BLaER1 (cell line): ENCODE measurements at regions not wholly inside any gene's neighbourhood (a gene's known extent, or its start where the extent isn't known, plus 50 kb on each side); places are given as distances from the start of the nearest gene placed in this dataset.

ENCODE experiments used
- H3K27ac ChIP-seq: shearing (Covaris generic); formaldehyde crosslinking; 2 replicates; pipeline ENCODE4 v1.8.1; 2022
- H3K27me3 ChIP-seq: shearing (Covaris generic); formaldehyde crosslinking; 2 replicates; pipeline ENCODE4 v1.8.1; 2022
- H3K36me3 ChIP-seq: shearing (Covaris generic); formaldehyde crosslinking; 2 replicates; pipeline ENCODE4 v1.8.1; 2022
- H3K4me1 ChIP-seq: shearing (Covaris generic); formaldehyde crosslinking; 2 replicates; pipeline ENCODE4 v1.8.1; 2022
- H3K4me2 ChIP-seq: shearing (Covaris generic); formaldehyde crosslinking; 2 replicates; pipeline ENCODE4 v1.8.1; 2022
- H3K4me3 ChIP-seq: shearing (Covaris generic); formaldehyde crosslinking; 2 replicates; pipeline ENCODE4 v1.8.1; 2022
- H3K9ac ChIP-seq: shearing (Covaris generic); formaldehyde crosslinking; 2 replicates; pipeline ENCODE4 v1.8.1; 2022
- H3K9me3 ChIP-seq: shearing (Covaris generic); formaldehyde crosslinking; 2 replicates; pipeline ENCODE4 v1.8.1; 2022
- H4K20me1 ChIP-seq: shearing (Covaris generic); formaldehyde crosslinking; 2 replicates; pipeline ENCODE4 v1.8.1; 2022
- Cebpa-rat ChIP-seq: shearing (Covaris generic); IDR thresholded peaks from 2 replicates; pipeline ENCODE4 v1.8.1; 2022

DNA sequence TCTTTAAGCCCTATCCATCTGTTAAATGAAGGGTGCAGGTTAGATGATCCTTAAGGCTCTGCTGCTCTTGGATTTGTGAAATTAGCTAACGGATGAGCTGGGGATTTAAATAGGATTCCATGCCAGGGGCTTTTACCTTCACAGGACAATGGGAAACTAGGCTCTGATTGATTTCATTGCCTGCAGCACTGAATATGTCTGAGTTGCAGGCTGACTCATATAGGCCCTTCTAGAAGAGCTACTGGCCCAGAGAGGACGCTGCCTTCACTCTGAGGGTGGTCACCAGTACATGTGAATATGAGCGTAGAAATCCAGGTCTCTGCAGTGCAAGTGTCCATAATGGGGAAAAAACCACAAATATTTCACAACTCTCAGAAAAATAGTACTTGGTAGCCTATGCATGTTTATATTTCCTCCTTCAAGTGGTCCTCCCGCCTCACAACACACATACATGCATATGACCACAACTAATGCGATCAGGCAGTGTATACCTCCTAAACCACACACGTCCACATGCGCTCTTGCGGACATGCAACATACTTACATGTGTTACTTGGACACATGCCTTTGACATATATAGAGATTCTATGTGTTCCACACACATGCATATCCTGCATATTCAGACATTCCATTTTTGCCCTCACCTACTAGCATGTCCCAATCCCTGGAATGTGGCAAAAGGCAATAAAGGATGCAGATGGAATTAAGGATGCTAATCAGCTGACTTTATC lies 233.8 kb upstream of the JUN start:
- TF ChIP-seq Cebpa-rat, result no peak
- no peaks in the 10 kb centered on the region for H3K36me3 ChIP-seq
- no peak overlapping the region for H3K27ac ChIP-seq
- H3K4me2 ChIP-seq, result no peak overlapping the region
- no peaks in the 10 kb centered on the region for H4K20me1 ChIP-seq
- no peaks in the 10 kb centered on the region for H3K27me3 ChIP-seq
- H3K9me3 ChIP-seq, result no peaks in the 10 kb centered on the region
- peaks cover 31% of the 10 kb centered on the region for H3K4me1 ChIP-seq
- no peak overlapping the region for H3K9ac ChIP-seq
- no peak overlapping the region for H3K4me3 ChIP-seq

- H3K4me2 ChIP-seq, result no peak overlapping the region
- H3K27me3 ChIP-seq, result no peaks in the 10 kb centered on the region
- peaks cover 26% of the 10 kb centered on the region for H3K4me1 ChIP-seq
- no peak overlapping the region for H3K9ac ChIP-seq
- no peaks in the 10 kb centered on the region for H3K36me3 ChIP-seq
- no peaks in the 10 kb centered on the region for H4K20me1 ChIP-seq
- no peaks in the 10 kb centered on the region for H3K9me3 ChIP-seq
- no peak for TF ChIP-seq Cebpa-rat
- no peak overlapping the region for H3K27ac ChIP-seq
- no peak overlapping the region for H3K4me3 ChIP-seq
Observed at GRCh38 chr1:59018446-59018845, 234.6 kb upstream of the JUN start.

DNA sequence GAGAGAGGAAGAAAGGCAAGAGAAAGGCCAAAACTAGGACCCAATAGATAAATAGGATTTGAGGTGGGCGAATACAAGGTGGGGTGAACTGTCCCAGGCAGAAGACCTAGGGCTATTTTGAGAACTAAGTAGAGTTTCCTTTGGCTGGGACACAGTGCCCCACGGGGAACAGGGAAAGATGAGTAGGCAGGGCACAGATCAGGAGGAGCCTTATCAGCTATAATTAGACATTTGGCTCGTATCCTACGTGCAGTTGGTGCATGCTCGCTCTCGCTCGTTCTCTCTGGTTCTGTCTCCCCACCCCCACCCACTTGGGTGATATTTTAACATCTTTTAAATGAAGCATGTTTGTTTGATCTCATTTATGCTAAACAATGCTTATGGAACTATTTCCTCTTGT lies 235.0 kb upstream of the JUN start:
- no peak for TF ChIP-seq Cebpa-rat
- Histone ChIP-seq H3K27me3 (no peaks in the 10 kb centered on the region), H3K4me2 (no peak overlapping the region), H3K9me3 (no peaks in the 10 kb centered on the region), H3K4me3 (no peak overlapping the region), H3K36me3 (no peaks in the 10 kb centered on the region), H4K20me1 (no peaks in the 10 kb centered on the region), H3K9ac (no peak overlapping the region), H3K27ac (no peak overlapping the region), H3K4me1 (peaks cover 23% of the 10 kb centered on the region)

DNA sequence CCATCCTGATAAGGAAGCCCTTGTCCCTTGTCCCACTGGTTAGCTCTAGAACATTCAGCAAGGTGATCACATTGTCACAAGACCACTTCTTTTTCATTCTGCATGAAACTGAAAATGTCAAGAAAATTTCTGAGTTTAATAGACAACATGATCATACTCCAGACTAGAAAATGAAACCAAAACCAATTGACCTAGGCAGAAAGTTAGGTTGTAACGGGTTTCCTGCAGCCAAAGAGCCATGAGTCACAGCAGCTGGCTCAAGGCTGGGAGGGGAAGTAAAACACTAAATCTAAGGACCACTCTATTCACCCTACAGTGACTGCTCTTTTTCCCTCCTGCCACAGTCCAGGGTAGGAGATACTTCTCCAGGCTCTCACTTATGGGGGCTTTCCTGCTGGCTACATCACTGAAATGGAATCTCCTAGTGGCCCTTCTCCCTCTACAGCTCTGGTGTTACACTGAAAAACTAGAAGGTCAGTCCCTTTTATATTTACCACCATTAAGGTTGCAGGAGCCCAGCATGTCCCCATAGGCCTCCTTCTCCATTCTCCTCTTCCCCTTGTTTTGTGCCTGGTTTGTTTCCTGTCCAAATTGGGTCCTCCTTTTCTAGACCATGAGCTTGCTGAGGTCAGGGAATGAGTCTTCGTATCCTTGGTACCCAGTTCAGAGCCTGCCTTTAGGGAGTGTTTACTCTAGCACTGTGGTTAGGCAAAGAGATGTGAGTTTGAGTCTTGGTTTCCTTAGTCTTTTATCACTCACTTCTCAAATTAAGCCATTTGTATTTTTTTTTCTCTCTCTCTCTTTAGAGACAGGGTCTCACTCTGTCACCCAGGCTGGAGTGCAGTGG lies 236.5 kb upstream of the JUN start:
- Histone ChIP-seq H3K4me2 (peak overlapping the region; percentile 76), H3K4me3 (0 out of 2 replicates have a peak overlapping the region, but pooled peaks have one; percentile 37), H3K9me3 (no peaks in the 10 kb centered on the region), H3K4me1 (peaks cover 26% of the 10 kb centered on the region), H3K9ac (0 out of 2 replicates have a peak overlapping the region, but pooled peaks have one; percentile 20), H3K36me3 (no peaks in the 10 kb centered on the region), H4K20me1 (no peaks in the 10 kb centered on the region), H3K27ac (peak overlapping the region; percentile 61), H3K27me3 (no peaks in the 10 kb centered on the region)
- TF ChIP-seq Cebpa-rat, result no peak

DNA sequence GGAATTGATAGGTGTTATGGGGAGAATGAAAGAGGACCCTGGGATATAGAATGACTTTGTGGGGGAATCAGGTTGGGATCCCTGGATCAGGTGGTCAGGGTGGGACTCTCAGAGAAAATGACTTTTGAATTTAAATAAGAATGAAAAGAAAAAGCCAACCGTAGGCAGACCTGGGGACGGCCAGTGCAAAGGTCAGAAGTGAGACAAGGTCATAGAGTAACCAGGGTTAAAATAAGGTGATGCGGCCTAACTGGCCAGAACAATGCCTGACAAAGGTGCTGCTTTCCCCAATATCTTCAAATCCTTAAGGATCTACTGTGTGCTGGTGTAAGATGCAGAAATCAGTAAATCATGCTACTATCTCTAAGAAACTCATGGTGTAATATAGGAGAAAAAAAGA lies 238.4 kb upstream of the JUN start:
- no peak for TF ChIP-seq Cebpa-rat
- no peaks in the 10 kb centered on the region for H3K36me3 ChIP-seq
- H3K4me2 ChIP-seq, result no peak overlapping the region
- no peak overlapping the region for H3K27ac ChIP-seq
- no peaks in the 10 kb centered on the region for H3K27me3 ChIP-seq
- no peaks in the 10 kb centered on the region for H3K9me3 ChIP-seq
- no peak overlapping the region for H3K4me3 ChIP-seq
- no peaks in the 10 kb centered on the region for H4K20me1 ChIP-seq
- no peak overlapping the region for H3K9ac ChIP-seq
- peaks cover 38% of the 10 kb centered on the region for H3K4me1 ChIP-seq

DNA sequence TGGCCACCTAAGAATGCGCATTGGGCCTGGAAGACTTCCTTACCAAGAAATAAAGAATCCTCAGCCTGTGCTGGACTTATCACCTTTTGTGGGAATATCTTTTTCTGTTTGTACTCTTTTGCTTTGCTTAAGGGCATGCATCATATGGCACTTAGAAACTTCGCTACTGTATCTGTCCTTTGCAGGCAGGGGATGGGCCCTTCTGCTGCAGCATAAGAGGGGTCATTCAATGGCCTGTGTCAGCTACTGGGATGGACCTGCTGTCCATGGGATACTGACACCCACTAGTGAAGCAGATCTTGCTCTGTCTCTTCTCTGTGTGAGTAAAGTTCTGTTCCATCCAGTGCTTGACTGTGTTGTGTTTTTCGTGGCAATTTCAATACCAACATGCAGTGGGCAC lies 239.0 kb upstream of the JUN start:
- Histone ChIP-seq H3K27ac (no peak overlapping the region), H3K36me3 (no peaks in the 10 kb centered on the region), H3K4me2 (no peak overlapping the region), H3K9ac (no peak overlapping the region), H3K27me3 (no peaks in the 10 kb centered on the region), H4K20me1 (no peaks in the 10 kb centered on the region), H3K9me3 (no peaks in the 10 kb centered on the region), H3K4me1 (peaks cover 38% of the 10 kb centered on the region), H3K4me3 (no peak overlapping the region)
- TF ChIP-seq Cebpa-rat, result no peak

GRCh38 chr1:59025201-59025600 lies 241.4 kb upstream of the JUN start:
- Histone ChIP-seq H3K27ac (no peak overlapping the region), H3K27me3 (no peaks in the 10 kb centered on the region), H3K9ac (no peak overlapping the region), H3K4me2 (peak overlapping the region; percentile 48), H3K36me3 (no peaks in the 10 kb centered on the region), H4K20me1 (no peaks in the 10 kb centered on the region), H3K9me3 (no peaks in the 10 kb centered on the region), H3K4me3 (no peak overlapping the region), H3K4me1 (peaks cover 25% of the 10 kb centered on the region)
- TF ChIP-seq Cebpa-rat, result no peak

GRCh38 chr1:59025898-59026426 lies 242.1 kb upstream of the JUN start:
- Histone ChIP-seq H3K4me1 (peaks cover 17% of the 10 kb centered on the region), H3K27ac (no peak overlapping the region), H3K9me3 (no peaks in the 10 kb centered on the region)

GRCh38 chr1:59026472-59026948 lies 242.7 kb upstream of the JUN start:
- Histone ChIP-seq H3K4me2 (peak overlapping the region; percentile 48), H3K4me3 (no peak overlapping the region), H3K9ac (no peak overlapping the region), H3K36me3 (no peaks in the 10 kb centered on the region), H3K9me3 (no peaks in the 10 kb centered on the region), H4K20me1 (no peaks in the 10 kb centered on the region), H3K27me3 (no peaks in the 10 kb centered on the region), H3K4me1 (peaks cover 15% of the 10 kb centered on the region), H3K27ac (no peak overlapping the region)
- no peak for TF ChIP-seq Cebpa-rat

More at GRCh38 chr1:59025898-59026426, 242.1 kb upstream of the JUN start:
- no peak for TF ChIP-seq Cebpa-rat
- H4K20me1 ChIP-seq, result no peaks in the 10 kb centered on the region
- H3K4me3 ChIP-seq, result no peak overlapping the region
- no peaks in the 10 kb centered on the region for H3K27me3 ChIP-seq
- H3K9ac ChIP-seq, result no peak overlapping the region
- no peaks in the 10 kb centered on the region for H3K36me3 ChIP-seq
- peak overlapping the region; percentile 48 for H3K4me2 ChIP-seq

GRCh38 chr1:59027177-59027576 lies 243.3 kb upstream of the JUN start:
- H3K27me3 ChIP-seq, result no peaks in the 10 kb centered on the region
- H3K9me3 ChIP-seq, result no peaks in the 10 kb centered on the region
- no peak overlapping the region for H3K4me3 ChIP-seq
- no peak overlapping the region for H3K4me2 ChIP-seq
- peaks cover 15% of the 10 kb centered on the region for H3K4me1 ChIP-seq
- no peaks in the 10 kb centered on the region for H4K20me1 ChIP-seq
- H3K27ac ChIP-seq, result no peak overlapping the region
- TF ChIP-seq Cebpa-rat, result no peak
- no peaks in the 10 kb centered on the region for H3K36me3 ChIP-seq
- no peak overlapping the region for H3K9ac ChIP-seq
